ENCODE measurements at regions not wholly inside any gene's neighbourhood (a gene's known extent, or its start where the extent isn't known, plus 50 kb on each side); places are given as distances from the start of the nearest gene placed in this dataset.

DNA sequence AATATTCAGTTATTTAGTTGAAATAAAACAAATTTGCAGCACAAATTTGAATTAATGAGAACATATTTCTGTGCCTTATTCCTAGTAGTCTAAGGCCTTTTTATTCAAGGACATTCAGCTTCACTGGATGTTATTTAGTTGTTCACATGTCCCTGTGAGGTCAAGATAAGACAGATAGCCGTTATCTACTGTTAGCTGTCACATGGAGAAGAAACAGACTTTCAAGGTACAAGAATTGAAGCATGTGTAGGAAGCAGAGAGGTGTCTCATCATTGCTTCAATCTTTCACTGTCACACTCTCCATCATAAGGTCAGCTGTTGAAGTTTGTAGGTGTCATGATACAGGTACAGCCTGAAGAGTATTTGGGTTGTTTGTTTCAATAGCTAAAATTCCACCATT, 112.9 kb upstream of the JAG1 start:
- no peak overlapping the region for H3K27ac Mint-ChIP-seq
- ChIA-PET CTCF (no interaction called here), POLR2A (no interaction called here)
- TF ChIP-seq, protein P1, sequence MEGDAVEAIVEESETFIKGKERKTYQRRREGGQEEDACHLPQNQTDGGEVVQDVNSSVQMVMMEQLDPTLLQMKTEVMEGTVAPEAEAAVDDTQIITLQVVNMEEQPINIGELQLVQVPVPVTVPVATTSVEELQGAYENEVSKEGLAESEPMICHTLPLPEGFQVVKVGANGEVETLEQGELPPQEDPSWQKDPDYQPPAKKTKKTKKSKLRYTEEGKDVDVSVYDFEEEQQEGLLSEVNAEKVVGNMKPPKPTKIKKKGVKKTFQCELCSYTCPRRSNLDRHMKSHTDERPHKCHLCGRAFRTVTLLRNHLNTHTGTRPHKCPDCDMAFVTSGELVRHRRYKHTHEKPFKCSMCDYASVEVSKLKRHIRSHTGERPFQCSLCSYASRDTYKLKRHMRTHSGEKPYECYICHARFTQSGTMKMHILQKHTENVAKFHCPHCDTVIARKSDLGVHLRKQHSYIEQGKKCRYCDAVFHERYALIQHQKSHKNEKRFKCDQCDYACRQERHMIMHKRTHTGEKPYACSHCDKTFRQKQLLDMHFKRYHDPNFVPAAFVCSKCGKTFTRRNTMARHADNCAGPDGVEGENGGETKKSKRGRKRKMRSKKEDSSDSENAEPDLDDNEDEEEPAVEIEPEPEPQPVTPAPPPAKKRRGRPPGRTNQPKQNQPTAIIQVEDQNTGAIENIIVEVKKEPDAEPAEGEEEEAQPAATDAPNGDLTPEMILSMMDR (IDR thresholded peaks at IDR 0.05), result no peak
- no peak for ATAC-seq (ENCODE audit: low read depth)
- H3K4me3 Mint-ChIP-seq, result no peak overlapping the region
- no peak for DNase-seq
- no peaks in the 10 kb centered on the region for H3K36me3 Mint-ChIP-seq (ENCODE audit: low read depth)
- H3K27me3 Mint-ChIP-seq, result peaks cover 6% of the 10 kb centered on the region
- H3K9me3 Mint-ChIP-seq, result no peaks in the 10 kb centered on the region
- no peaks in the 10 kb centered on the region for H3K4me1 Mint-ChIP-seq
- intact Hi-C loops (cut with micrococcal nuclease), result no loop called here

GRCh38 chr20:10788055-10788454, 114.3 kb upstream of the JAG1 start:
- TF ChIP-seq, protein P1 (IDR thresholded peaks at IDR 0.05), result no peak
- POLR2A ChIA-PET, result no interaction called here
- no peak for DNase-seq

DNA sequence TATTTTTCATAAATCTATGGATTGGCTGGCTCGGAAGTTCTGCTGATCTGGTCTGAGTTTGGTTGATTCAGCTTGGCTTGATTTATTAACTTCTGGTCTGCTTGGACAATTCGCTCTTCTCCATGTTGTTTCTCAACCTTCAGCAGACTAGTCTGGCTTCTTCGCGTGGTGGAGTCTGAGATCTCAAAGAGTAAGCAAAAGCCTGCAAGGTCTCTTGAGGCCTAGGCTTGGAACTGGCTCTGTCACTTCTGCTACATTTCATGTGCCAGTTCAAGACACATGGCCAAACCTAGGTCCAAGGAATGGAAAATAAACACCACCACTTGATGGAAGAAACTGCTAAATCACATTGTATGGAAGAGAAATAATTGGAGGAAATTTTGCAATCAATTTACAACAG, 115.1 kb upstream of the JAG1 start:
- ChIA-PET CTCF (no interaction called here), POLR2A (no interaction called here)
- Mint-ChIP-seq H3K27me3 (peaks cover 2% of the 10 kb centered on the region), H3K4me1 (no peaks in the 10 kb centered on the region), H3K4me3 (no peak overlapping the region), H3K36me3 (ENCODE audit: low read depth) (no peaks in the 10 kb centered on the region), H3K9me3 (no peaks in the 10 kb centered on the region), H3K27ac (no peak overlapping the region)
- intact Hi-C loops (cut with micrococcal nuclease), result no loop called here
- no peak for ATAC-seq (ENCODE audit: low read depth)
- TF ChIP-seq, protein P1 (IDR thresholded peaks at IDR 0.05), result no peak
- no peak for DNase-seq

More at GRCh38 chr20:10788055-10788454, 114.3 kb upstream of the JAG1 start:
- H3K36me3 Mint-ChIP-seq (ENCODE audit: low read depth), result no peaks in the 10 kb centered on the region
- H3K27me3 Mint-ChIP-seq, result peaks cover 2% of the 10 kb centered on the region
- no peaks in the 10 kb centered on the region for H3K4me1 Mint-ChIP-seq
- H3K9me3 Mint-ChIP-seq, result no peaks in the 10 kb centered on the region
- ATAC-seq (ENCODE audit: low read depth), result no peak
- H3K4me3 Mint-ChIP-seq, result no peak overlapping the region
- H3K27ac Mint-ChIP-seq, result no peak overlapping the region
- CTCF ChIA-PET, result no interaction called here
- intact Hi-C loops (cut with micrococcal nuclease), result no loop called here

DNA sequence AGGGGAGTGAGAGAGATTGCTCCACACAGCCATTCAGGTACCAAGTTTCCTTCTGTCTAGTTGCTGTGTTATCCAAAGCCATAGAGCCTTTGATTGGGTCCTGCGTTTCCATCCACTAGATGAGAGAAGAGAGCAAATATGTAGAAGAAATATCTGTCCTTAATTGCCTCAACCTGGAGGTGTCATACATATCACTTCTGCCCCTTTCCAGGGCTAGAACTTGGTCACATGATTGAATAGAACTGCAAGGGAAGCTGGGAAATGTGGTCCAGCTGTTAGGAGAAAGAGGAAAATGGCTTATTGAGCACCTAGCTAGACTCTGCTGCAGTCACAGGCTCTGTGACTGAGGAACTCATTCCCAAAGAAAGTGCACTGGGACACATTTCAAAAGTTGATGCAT, 115.6 kb upstream of the JAG1 start:
- H3K27me3 Mint-ChIP-seq, result peaks cover 2% of the 10 kb centered on the region
- TF ChIP-seq, protein P1 (IDR thresholded peaks at IDR 0.05), result no peak
- H3K4me3 Mint-ChIP-seq, result no peak overlapping the region
- H3K36me3 Mint-ChIP-seq (ENCODE audit: low read depth), result no peaks in the 10 kb centered on the region
- ChIA-PET CTCF (no interaction called here), POLR2A (no interaction called here)
- ATAC-seq (ENCODE audit: low read depth) (no peak), DNase-seq (no peak)
- H3K27ac Mint-ChIP-seq, result no peak overlapping the region
- no peaks in the 10 kb centered on the region for H3K4me1 Mint-ChIP-seq
- no peaks in the 10 kb centered on the region for H3K9me3 Mint-ChIP-seq
- intact Hi-C loops (cut with micrococcal nuclease), result no loop called here

DNA sequence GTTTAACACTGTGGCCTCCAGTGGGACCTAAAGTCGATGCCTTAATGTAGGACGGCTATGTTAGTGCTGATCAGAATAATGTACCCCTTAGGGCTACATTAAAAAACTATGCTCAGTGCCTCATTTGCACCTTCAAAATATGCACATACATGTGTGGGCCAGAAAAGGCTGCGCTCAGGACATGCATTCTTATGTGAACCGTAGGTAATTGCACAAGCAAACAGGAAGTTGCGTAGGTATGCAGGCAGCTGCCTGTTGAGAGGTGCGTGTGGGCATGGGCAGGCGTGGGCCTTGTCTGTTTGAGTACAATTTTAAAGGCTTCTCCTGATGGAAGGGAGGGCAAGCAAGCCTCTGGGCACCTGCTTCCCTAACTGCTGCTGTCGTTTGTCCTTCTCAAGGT, 116.2 kb upstream of the JAG1 start:
- no peaks in the 10 kb centered on the region for H3K9me3 Mint-ChIP-seq
- intact Hi-C loops (cut with micrococcal nuclease), result no loop called here
- H3K27me3 Mint-ChIP-seq, result peaks cover 2% of the 10 kb centered on the region
- ATAC-seq (ENCODE audit: low read depth) (no peak), DNase-seq (no peak)
- H3K27ac Mint-ChIP-seq, result no peak overlapping the region
- TF ChIP-seq, protein P1 (IDR thresholded peaks at IDR 0.05), result no peak
- no peaks in the 10 kb centered on the region for H3K36me3 Mint-ChIP-seq (ENCODE audit: low read depth)
- no peaks in the 10 kb centered on the region for H3K4me1 Mint-ChIP-seq
- CTCF ChIA-PET, result no interaction called here
- H3K4me3 Mint-ChIP-seq, result no peak overlapping the region
- POLR2A ChIA-PET, result no interaction called here

Data from activated B cell treated with CpG ODN at 0.5 μM for 24 hours (primary cell).